HUES64 (cell line): ENCODE measurements at regions not wholly inside any gene's neighbourhood (a gene's known extent, or its start where the extent isn't known, plus 50 kb on each side); places are given as distances from the start of the nearest gene placed in this dataset.

ENCODE experiments used
- H3K27ac ChIP-seq: 2 replicates; pipeline ENCODE4 v1.7.0; 2013; ENCODE audit warnings: low read depth, low read length, inconsistent platforms
- H3K27me3 ChIP-seq: 2 replicates; pipeline ENCODE4 v1.6.1; 2013; ENCODE audit warnings: mild to moderate bottlenecking, low read length; ENCODE audit not compliant: insufficient read depth
- H3K36me3 ChIP-seq: 2 replicates; pipeline ENCODE4 v1.6.1; 2013; ENCODE audit warnings: mild to moderate bottlenecking, low read length; ENCODE audit not compliant: insufficient read depth
- H3K4me1 ChIP-seq: 2 replicates; pipeline ENCODE4 v1.6.1; 2013; ENCODE audit warnings: mild to moderate bottlenecking, low read length, moderate library complexity; ENCODE audit not compliant: insufficient read depth
- H3K4me3 ChIP-seq: 2 replicates; pipeline ENCODE4 v1.5.1; 2013; ENCODE audit warnings: mild to moderate bottlenecking, low read length, moderate library complexity
- H3K9ac ChIP-seq: 2 replicates; pipeline ENCODE4 v1.6.1; 2013; ENCODE audit warnings: mild to moderate bottlenecking, low read depth, low read length
- H3K9me3 ChIP-seq: 2 replicates; pipeline ENCODE4 v1.6.1; 2013; ENCODE audit warnings: low read depth, low read length; ENCODE audit not compliant: insufficient read depth
- WGBS: fragments of 150-250, 120-280 bp; methylation state at CpG from one replicate; pipeline ENCODE4 v1.1.7; 2013; ENCODE audit warnings: missing lambda C conversion rate; 5-methylcytosine and 5-hydroxymethylcytosine counted together

- no peaks in the 10 kb centered on the region for H3K27me3 ChIP-seq
- no peak overlapping the region for H3K27ac ChIP-seq
- H3K36me3 ChIP-seq = no peaks in the 10 kb centered on the region
- H3K4me1 ChIP-seq = no peaks in the 10 kb centered on the region
- H3K4me3 ChIP-seq = no peak overlapping the region
- H3K9me3 ChIP-seq = no peaks in the 10 kb centered on the region
- H3K9ac ChIP-seq = no peak overlapping the region
- WGBS = 31% methylated on average over 2 of the region's 2 CpGs
Observed at GRCh38 chrX:82218361-82218760, 1016.5 kb downstream of the SH3BGRL start.

- Histone ChIP-seq H3K27me3 (no peaks in the 10 kb centered on the region), H3K9ac (no peak overlapping the region), H3K9me3 (no peaks in the 10 kb centered on the region), H3K27ac (no peak overlapping the region), H3K4me1 (no peaks in the 10 kb centered on the region), H3K36me3 (no peaks in the 10 kb centered on the region), H3K4me3 (no peak overlapping the region)
Observed at GRCh38 chrX:82219129-82219528, 1017.2 kb downstream of the SH3BGRL start.

- no peaks in the 10 kb centered on the region for H3K4me1 ChIP-seq
- H3K4me3 ChIP-seq = no peak overlapping the region
- H3K27me3 ChIP-seq = no peaks in the 10 kb centered on the region
- H3K9ac ChIP-seq = no peak overlapping the region
- H3K27ac ChIP-seq = no peak overlapping the region
- H3K9me3 ChIP-seq = no peaks in the 10 kb centered on the region
- no peaks in the 10 kb centered on the region for H3K36me3 ChIP-seq
Observed at GRCh38 chrX:82224961-82225360, 1023.1 kb downstream of the SH3BGRL start.

- H3K9me3 ChIP-seq = 0 out of 2 replicates have a peak, but pooled peaks cover 4% of the 10 kb centered on the region
- H3K36me3 ChIP-seq = no peaks in the 10 kb centered on the region
- WGBS = 56% methylated on average over 3 of the region's 3 CpGs
- no peak overlapping the region for H3K4me3 ChIP-seq
- H3K27ac ChIP-seq = no peak overlapping the region
- no peak overlapping the region for H3K9ac ChIP-seq
- H3K4me1 ChIP-seq = no peaks in the 10 kb centered on the region
- no peaks in the 10 kb centered on the region for H3K27me3 ChIP-seq
Observed at GRCh38 chrX:82230013-82230412, 1028.1 kb downstream of the SH3BGRL start.

GRCh38 chrX:82232679-82233078 is 1030.8 kb downstream of the SH3BGRL start:
- Histone ChIP-seq H3K9me3 (peaks cover 8% of the 10 kb centered on the region; the same call in 1 of the 2 replicates), H3K27me3 (no peaks in the 10 kb centered on the region)

GRCh38 chrX:82237328-82237727 is 1035.4 kb downstream of the SH3BGRL start:
- no peak overlapping the region for H3K4me3 ChIP-seq
- no peaks in the 10 kb centered on the region for H3K27me3 ChIP-seq
- peaks cover 8% of the 10 kb centered on the region; the same call in 1 of the 2 replicates for H3K9me3 ChIP-seq
- no peak overlapping the region for H3K27ac ChIP-seq
- WGBS = 84% methylated on average over 1 of the region's 1 CpG
- no peaks in the 10 kb centered on the region for H3K4me1 ChIP-seq
- no peak overlapping the region for H3K9ac ChIP-seq
- no peaks in the 10 kb centered on the region for H3K36me3 ChIP-seq

More at GRCh38 chrX:82232679-82233078, 1030.8 kb downstream of the SH3BGRL start:
- H3K27ac ChIP-seq = no peak overlapping the region
- H3K4me3 ChIP-seq = no peak overlapping the region
- H3K9ac ChIP-seq = no peak overlapping the region
- no peaks in the 10 kb centered on the region for H3K36me3 ChIP-seq
- no peaks in the 10 kb centered on the region for H3K4me1 ChIP-seq
